Sigmoid colon (tissue), 6 donors: ENCODE measurements at regions not wholly inside any gene's neighbourhood (a gene's known extent, or its start where the extent isn't known, plus 50 kb on each side); places are given as distances from the start of the nearest gene placed in this dataset.
"Not testable (repeated sequence)": the region's sequence is repeated elsewhere in the genome, so short reads cannot be mapped to it uniquely, and the experiment has no call there.

Experiments used
- DNase-seq: peaks from one replicate; pipeline ENCODE4 v3.0.0-alpha.2; 2019
- H3K27ac ChIP-seq, 4 donors: fragments of 200-600 bp; sonication (generic); one replicate each; pipeline ENCODE4 v1.5.1; 2016 to 2019; ENCODE audit warnings: mild to moderate bottlenecking in 1 of 4
- H3K27me3 ChIP-seq, 3 donors: fragments of 200-600 bp; sonication (generic); one replicate each; pipeline ENCODE4 v1.5.1; 2019; ENCODE audit warnings: mild to moderate bottlenecking in 1 of 3
- H3K36me3 ChIP-seq, 4 donors: fragments of 200-600 bp; sonication (generic); one replicate each; pipeline ENCODE4 v1.5.1; 2016 to 2019
- H3K4me1 ChIP-seq, 4 donors: fragments of 200-600 bp; sonication (generic); one replicate each; pipeline ENCODE4 v1.5.1; 2017 to 2019
- H3K4me3 ChIP-seq, 4 donors: fragments of 200-600 bp; sonication (generic); one replicate each; pipeline ENCODE4 v1.5.1; 2017 to 2019; ENCODE audit warnings: mild to moderate bottlenecking in 2 of 4, moderate library complexity in 1 of 4
- H3K9me3 ChIP-seq, 4 donors: fragments of 200-600 bp in 3 of 4; sonication (generic) in 3 of 4; one replicate each; pipeline versions ENCODE4 v1.5.1 to v1.6.1; 2013 to 2019
- WGBS, 2 donors: extraction: QIAGEN DNeasy Blood & Tissue Kit; methylation state at CpG; one replicate each; pipeline ENCODE4 v1.1.7; 2013; 5-methylcytosine and 5-hydroxymethylcytosine counted together
- intact Hi-C: fragments of 100-400 bp; cut with DNase I; formaldehyde crosslinking; loops from one replicate; pipeline ENCODE4 v1.15.1; 2023
- donor health status: healthy with polysubstance abuse.
- donor health status: healthy.

- intact Hi-C loops, H3K4me1 ChIP-seq, H3K9me3 ChIP-seq, DNase-seq, H3K4me3 ChIP-seq, H3K27me3 ChIP-seq, H3K36me3 ChIP-seq, H3K27ac ChIP-seq: not testable (repeated sequence)
- 89 to 90% methylated on average over 7 of the region's 7 CpGs for WGBS, 2 donors
Observed at GRCh38 chr15:20256394-20256793, 285.2 kb downstream of the GOLGA6L6 start.

GRCh38 chr15:20255641-20256040, 286.0 kb downstream of the GOLGA6L6 start:
- DNase-seq, H3K4me1 ChIP-seq, H3K4me3 ChIP-seq, H3K27ac ChIP-seq, H3K9me3 ChIP-seq, H3K27me3 ChIP-seq, H3K36me3 ChIP-seq, intact Hi-C loops: not testable (repeated sequence)
- WGBS, 2 donors, result 74 to 77% methylated on average over 9 of the region's 9 CpGs

GRCh38 chr15:20253047-20253615, 288.5 kb downstream of the GOLGA6L6 start:
- H3K36me3 ChIP-seq, H3K4me3 ChIP-seq, intact Hi-C loops, H3K27me3 ChIP-seq, H3K9me3 ChIP-seq, H3K4me1 ChIP-seq, H3K27ac ChIP-seq, DNase-seq: not testable (repeated sequence)
- 32 to 43% methylated on average over 2 of the region's 2 CpGs for WGBS, 2 donors

DNA sequence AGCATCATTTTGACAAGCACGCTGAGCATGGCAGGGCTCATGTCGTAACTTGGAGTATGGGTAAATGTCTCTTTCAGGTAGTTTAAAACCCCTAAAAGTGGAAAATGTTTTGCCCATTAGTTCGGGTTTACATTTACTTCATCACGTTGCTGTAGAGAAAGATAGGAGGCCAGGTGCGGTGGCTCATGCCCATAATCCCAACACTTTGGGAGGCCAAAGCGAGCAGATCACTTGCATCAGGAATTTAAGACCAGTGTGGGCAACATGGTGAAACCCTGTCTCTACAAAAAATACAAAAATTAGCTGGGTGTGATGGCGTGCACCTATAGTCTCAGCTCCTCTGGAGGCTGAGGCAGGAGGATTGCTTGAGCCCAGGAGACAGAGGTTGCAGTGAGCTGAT, 289.6 kb downstream of the GOLGA6L6 start:
- DNase-seq, H3K27me3 ChIP-seq, intact Hi-C loops, H3K36me3 ChIP-seq, H3K4me1 ChIP-seq, H3K27ac ChIP-seq, H3K4me3 ChIP-seq: not testable (repeated sequence)
- peaks cover 0 to 10% (median 1%) of the 10 kb centered on the region in 4 donors for H3K9me3 ChIP-seq
- WGBS, 2 donors, result 76 to 77% methylated on average over 7 of the region's 7 CpGs

GRCh38 chr15:20251214-20252005, 290.2 kb downstream of the GOLGA6L6 start:
- H3K36me3 ChIP-seq, H3K4me1 ChIP-seq, H3K27ac ChIP-seq, intact Hi-C loops, H3K4me3 ChIP-seq, DNase-seq, H3K27me3 ChIP-seq: not testable (repeated sequence)
- WGBS, 2 donors, result 81 to 82% methylated on average over 13 of the region's 13 CpGs
- H3K9me3 ChIP-seq, result peaks cover 0 to 10% (median 0%) of the 10 kb centered on the region in 4 donors

- H3K4me3 ChIP-seq, H3K27ac ChIP-seq, intact Hi-C loops, DNase-seq, H3K27me3 ChIP-seq, H3K36me3 ChIP-seq, H3K4me1 ChIP-seq: not testable (repeated sequence)
- 42 to 48% methylated on average over 3 of the region's 3 CpGs for WGBS, 2 donors
- H3K9me3 ChIP-seq, result peaks cover 0 to 10% (median 0%) of the 10 kb centered on the region in 4 donors
Observed at GRCh38 chr15:20250206-20250605, 291.4 kb downstream of the GOLGA6L6 start.

DNA sequence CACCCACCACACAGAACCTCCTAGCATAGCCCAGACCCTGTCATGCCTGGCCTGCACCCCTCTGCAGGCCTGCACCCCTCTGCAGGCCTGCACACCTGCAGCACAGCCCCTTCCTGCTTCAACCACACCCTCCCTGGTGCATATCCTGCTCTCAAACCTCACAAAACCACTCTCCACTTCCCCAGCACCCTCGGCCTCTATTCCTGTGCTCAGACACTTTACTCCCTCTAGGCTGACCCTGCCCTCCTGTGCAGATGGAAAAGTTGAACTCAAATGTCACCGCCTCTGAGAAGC, 292.0 kb downstream of the GOLGA6L6 start:
- H3K27me3 ChIP-seq, H3K36me3 ChIP-seq, H3K4me1 ChIP-seq, DNase-seq, H3K9me3 ChIP-seq, intact Hi-C loops, H3K27ac ChIP-seq, H3K4me3 ChIP-seq: not testable (repeated sequence)
- WGBS, 2 donors, result 64 to 76% methylated on average over 2 of the region's 2 CpGs

DNA sequence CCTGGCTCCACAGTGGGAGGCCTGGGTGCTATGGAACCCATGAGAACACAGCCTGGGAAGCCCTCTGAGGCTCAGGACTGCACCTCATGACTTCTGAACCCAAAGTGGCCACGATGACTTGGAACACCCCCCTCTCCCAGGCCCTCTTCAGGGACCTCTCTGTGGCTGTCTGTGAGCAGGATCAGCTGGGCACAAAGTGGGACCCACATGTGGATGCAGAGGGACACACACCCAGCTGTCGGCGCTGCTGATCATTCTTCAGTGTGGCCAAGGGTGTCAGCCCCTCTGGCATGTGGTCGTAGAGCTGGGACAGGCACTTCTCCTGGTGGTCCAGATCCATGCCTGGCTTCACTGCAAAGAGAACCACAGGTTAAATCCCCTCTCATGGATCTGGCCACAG, 293.2 kb downstream of the GOLGA6L6 start:
- H3K27me3 ChIP-seq, H3K27ac ChIP-seq, H3K36me3 ChIP-seq, H3K9me3 ChIP-seq, DNase-seq, H3K4me1 ChIP-seq, H3K4me3 ChIP-seq, intact Hi-C loops: not testable (repeated sequence)
- WGBS, 2 donors, result 82 to 88% methylated on average over 4 of the region's 4 CpGs

DNA sequence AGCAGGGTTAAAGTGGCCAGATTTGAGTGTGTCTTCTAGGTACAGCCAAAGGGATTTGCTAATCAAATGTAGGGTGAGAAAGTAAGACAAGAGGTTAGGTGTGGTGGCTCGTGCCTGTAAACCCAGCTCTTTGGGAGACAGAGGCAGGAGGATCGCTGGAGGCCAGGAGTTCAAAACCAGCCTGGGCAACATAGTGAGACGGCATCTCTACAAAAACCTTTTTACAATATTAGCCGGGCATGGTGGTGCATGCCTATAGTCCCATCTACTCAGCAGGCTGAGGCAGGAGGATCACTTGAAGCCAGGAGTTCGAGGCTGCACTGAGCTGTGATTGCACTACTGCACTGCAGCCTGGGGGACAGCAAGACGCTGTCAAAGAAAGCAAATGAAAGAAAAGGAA, 294.5 kb downstream of the GOLGA6L6 start:
- WGBS, 2 donors, result 72% methylated on average over 6 of the region's 6 CpGs
- H3K4me1 ChIP-seq, H3K9me3 ChIP-seq, H3K4me3 ChIP-seq, DNase-seq, H3K36me3 ChIP-seq, intact Hi-C loops, H3K27ac ChIP-seq, H3K27me3 ChIP-seq: not testable (repeated sequence)

GRCh38 chr15:20246624-20247023, 295.0 kb downstream of the GOLGA6L6 start:
- intact Hi-C loops, result not testable (repeated sequence)
- peaks cover 0 to 12% (median 0%) of the 10 kb centered on the region in 4 donors for H3K9me3 ChIP-seq

GRCh38 chr15:20245856-20246255, 295.7 kb downstream of the GOLGA6L6 start:
- H3K36me3 ChIP-seq, H3K27ac ChIP-seq, H3K27me3 ChIP-seq, DNase-seq, intact Hi-C loops, H3K4me1 ChIP-seq, H3K4me3 ChIP-seq: not testable (repeated sequence)
- WGBS, 2 donors, result 66 to 74% methylated on average over 3 of the region's 3 CpGs
- peaks cover 0 to 15% (median 0%) of the 10 kb centered on the region in 4 donors for H3K9me3 ChIP-seq

More at GRCh38 chr15:20246624-20247023, 295.0 kb downstream of the GOLGA6L6 start:
- WGBS, 2 donors, result 75 to 76% methylated on average over 8 of the region's 8 CpGs
- not testable (repeated sequence) for H3K4me3 ChIP-seq, H3K27me3 ChIP-seq, DNase-seq, H3K27ac ChIP-seq, H3K36me3 ChIP-seq, H3K4me1 ChIP-seq

GRCh38 chr15:20244792-20245191, 296.8 kb downstream of the GOLGA6L6 start:
- H3K4me1 ChIP-seq, H3K4me3 ChIP-seq, DNase-seq, H3K27me3 ChIP-seq, H3K27ac ChIP-seq, intact Hi-C loops, H3K36me3 ChIP-seq: not testable (repeated sequence)
- H3K9me3 ChIP-seq, result peaks cover 0 to 15% (median 0%) of the 10 kb centered on the region in 4 donors
- WGBS, 2 donors, result 86 to 87% methylated on average over 17 of the region's 17 CpGs

DNA sequence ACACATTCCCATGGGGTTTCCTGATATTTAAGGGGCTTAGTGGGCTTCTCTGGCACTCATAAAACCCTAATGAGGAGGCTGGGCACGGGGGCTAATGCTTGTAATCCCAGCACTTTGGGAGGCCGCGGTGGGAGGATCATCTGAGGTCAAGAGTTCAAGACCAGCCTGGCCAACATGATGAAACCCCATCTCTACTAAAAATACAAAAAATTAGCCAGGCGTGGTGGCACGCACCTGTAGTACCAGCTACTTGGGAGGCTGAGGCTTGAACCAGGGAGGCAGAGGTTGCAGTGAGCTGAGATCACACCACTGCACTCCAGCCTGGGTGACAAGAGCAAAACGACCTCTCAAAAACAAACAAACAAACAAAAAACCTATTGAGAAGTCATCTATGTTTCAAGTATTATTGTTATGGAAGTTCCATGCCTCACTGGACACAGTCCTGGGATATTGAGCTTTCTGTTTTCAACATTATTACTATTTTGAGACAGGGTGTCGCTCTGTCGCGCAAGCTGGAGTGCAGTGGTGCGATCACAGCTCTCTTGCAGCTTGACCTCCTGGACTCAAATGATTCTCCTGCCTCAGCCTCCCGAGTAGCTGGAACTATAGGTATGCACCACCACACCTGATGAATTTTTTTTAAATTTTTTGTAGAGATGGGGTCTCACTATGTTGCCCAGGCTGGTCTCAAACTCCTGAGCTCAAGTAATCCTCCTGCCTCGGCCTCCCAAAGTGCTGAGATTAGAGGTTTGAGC, 297.9 kb downstream of the GOLGA6L6 start:
- H3K4me1 ChIP-seq, DNase-seq: not testable (repeated sequence)
- 64 to 68% methylated on average over 12 of the region's 12 CpGs for WGBS, 2 donors

More for the DNA sequence above, 297.9 kb downstream of the GOLGA6L6 start:
- intact Hi-C loops, H3K36me3 ChIP-seq, H3K27me3 ChIP-seq, H3K27ac ChIP-seq, H3K4me3 ChIP-seq: not testable (repeated sequence)
- peaks cover 0 to 15% (median 0%) of the 10 kb centered on the region in 4 donors for H3K9me3 ChIP-seq
